HEK293 (cell line): ENCODE measurements at regions not wholly inside any gene's neighbourhood (a gene's known extent, or its start where the extent isn't known, plus 50 kb on each side); places are given as distances from the start of the nearest gene placed in this dataset.

Experiments used
- CTCF ChIA-PET: fragments of 350-600 bp; formaldehyde crosslinking; extraction: SDS; loops from one replicate; lab custom pipeline; 2021; ENCODE audit warnings: antibody characterized with exemption; lab: Yijun Ruan, JAX
- POLR2A ChIA-PET: fragments of 300-600 bp; formaldehyde crosslinking; extraction: SDS; loops from one replicate; lab custom pipeline; 2020; ENCODE audit warnings: antibody characterized with exemption, inconsistent platforms; lab: Yijun Ruan, JAX
- H3K27ac ChIP-seq: fragments of 200-500 bp; sonication (Bioruptor generic); 2 replicates; pipeline ENCODE4 v1.5.1; 2014; ENCODE audit warnings: low read depth, low read length, control low read depth, inconsistent platforms; ENCODE audit errors: extremely low read depth
- H3K36me3 ChIP-seq, 2 experiments: fragments of 200-500 bp in 1 of 2; sonication (Bioruptor generic) in 1 of 2; 1 replicate in 1 of 2; 2 replicates in 1 of 2; pipeline ENCODE4 v1.5.1; 2014 to 2017; ENCODE audit warnings: inconsistent platforms in 2 of 2, low read length in 2 of 2; ENCODE audit not compliant: control insufficient read depth in 2 of 2, insufficient read depth in 1 of 2
- H3K4me1 ChIP-seq: fragments of 200-500 bp; sonication (Bioruptor generic); 2 replicates; pipeline ENCODE4 v1.5.1; 2014; ENCODE audit warnings: mild to moderate bottlenecking, low read length, inconsistent platforms; ENCODE audit not compliant: control insufficient read depth, insufficient read depth
- H3K4me3 ChIP-seq: 2 replicates; pipeline ENCODE4 v1.5.1; 2011; ENCODE audit warnings: low read depth, mild to moderate bottlenecking, control low read depth, low read length, moderate library complexity
- H3K9me3 ChIP-seq: fragments of 200-500 bp; sonication (Bioruptor generic); 2 replicates; pipeline ENCODE4 v1.5.1; 2014; ENCODE audit warnings: low read depth, low read length, inconsistent platforms; ENCODE audit not compliant: control insufficient read depth, insufficient read depth
- BCL6B ChIP-seq: fragments of 450-650 bp; formaldehyde crosslinking; IDR thresholded peaks from 2 replicates; pipeline ENCODE4 v1.5.1; 2017; ENCODE audit warnings: missing biosample characterization, missing genetic modification characterization
- EGR2 ChIP-seq: fragments of 450-650 bp; formaldehyde crosslinking; IDR thresholded peaks from 2 replicates; pipeline ENCODE4 v1.5.1; 2016; ENCODE audit warnings: low read depth, missing biosample characterization, missing genetic modification characterization
- ELK4 ChIP-seq: IDR thresholded peaks from 2 replicates; pipeline ENCODE4 v1.6.1; 2011; ENCODE audit warnings: mild to moderate bottlenecking, low read depth, low read length, borderline replicate concordance
- HIC1 ChIP-seq: fragments of 450-650 bp; formaldehyde crosslinking; IDR thresholded peaks from 2 replicates; pipeline ENCODE4 v1.5.1; 2016; ENCODE audit warnings: missing biosample characterization, missing genetic modification characterization
- KLF10 ChIP-seq: fragments of 450-650 bp; IDR thresholded peaks from 2 replicates; pipeline ENCODE4 v1.5.1; 2018; ENCODE audit warnings: missing biosample characterization, mild to moderate bottlenecking, missing genetic modification characterization
- KLF17 ChIP-seq: fragments of 450-650 bp; formaldehyde crosslinking; IDR thresholded peaks from 2 replicates; pipeline ENCODE4 v1.5.1; 2016; ENCODE audit warnings: missing biosample characterization, missing genetic modification characterization
- KLF8 ChIP-seq: fragments of 450-650 bp; formaldehyde crosslinking; IDR thresholded peaks from 2 replicates; pipeline ENCODE4 v1.5.1; 2016; ENCODE audit warnings: missing biosample characterization, missing genetic modification characterization
- MYNN ChIP-seq: fragments of 450-650 bp; formaldehyde crosslinking; IDR thresholded peaks from 2 replicates; pipeline ENCODE4 v1.5.1; 2016; ENCODE audit warnings: missing biosample characterization, missing genetic modification characterization, borderline replicate concordance
- ZNF223 ChIP-seq: fragments of 450-650 bp; formaldehyde crosslinking; IDR thresholded peaks from 2 replicates; pipeline ENCODE4 v1.5.1; 2016; ENCODE audit warnings: missing biosample characterization, missing genetic modification characterization
- ZNF292 ChIP-seq: fragments of 450-650 bp; formaldehyde crosslinking; IDR thresholded peaks from 2 replicates; pipeline ENCODE4 v1.5.1; 2016; ENCODE audit warnings: low read depth, missing biosample characterization, missing genetic modification characterization, borderline replicate concordance
- ZNF341 ChIP-seq: fragments of 450-650 bp; formaldehyde crosslinking; IDR thresholded peaks from 2 replicates; pipeline ENCODE4; 2016; ENCODE audit warnings: low read depth, missing biosample characterization, missing genetic modification characterization
- ZNF350 ChIP-seq: fragments of 450-650 bp; formaldehyde crosslinking; IDR thresholded peaks from 2 replicates; pipeline ENCODE4 v1.5.0; 2017; ENCODE audit warnings: missing biosample characterization, mild to moderate bottlenecking, missing genetic modification characterization
- ZNF354C ChIP-seq: fragments of 450-650 bp; formaldehyde crosslinking; IDR thresholded peaks from 2 replicates; pipeline ENCODE4 v1.5.1; 2016; ENCODE audit warnings: missing biosample characterization, missing genetic modification characterization, low read depth, borderline replicate concordance
- ZNF366 ChIP-seq: fragments of 450-650 bp; formaldehyde crosslinking; conservative IDR thresholded peaks from 2 replicates; pipeline ENCODE4 v1.5.1; 2016; ENCODE audit warnings: missing biosample characterization, missing genetic modification characterization
- ZNF426 ChIP-seq: fragments of 450-650 bp; formaldehyde crosslinking; IDR thresholded peaks from 2 replicates; pipeline ENCODE4 v1.5.1; 2017; ENCODE audit warnings: missing biosample characterization, missing genetic modification characterization, mild to moderate bottlenecking, inconsistent platforms, moderate library complexity
- ZNF433 ChIP-seq: fragments of 450-650 bp; formaldehyde crosslinking; IDR thresholded peaks from 2 replicates; pipeline ENCODE4 v1.5.1; 2016; ENCODE audit warnings: missing biosample characterization, missing genetic modification characterization, low read depth
- ZNF501 ChIP-seq: fragments of 450-650 bp; formaldehyde crosslinking; IDR thresholded peaks from 2 replicates; pipeline ENCODE4 v1.5.1; 2016; ENCODE audit warnings: missing biosample characterization, missing genetic modification characterization
- ZNF513 ChIP-seq: fragments of 450-650 bp; IDR thresholded peaks from 2 replicates; pipeline ENCODE4 v1.5.1; 2018; ENCODE audit warnings: missing biosample characterization, missing genetic modification characterization
- ZNF692 ChIP-seq: fragments of 450-650 bp; formaldehyde crosslinking; IDR thresholded peaks from 2 replicates; pipeline ENCODE4 v1.5.1; 2016; ENCODE audit warnings: missing biosample characterization, missing genetic modification characterization
- ZNF747 ChIP-seq: fragments of 450-650 bp; formaldehyde crosslinking; IDR thresholded peaks from 2 replicates; pipeline ENCODE4 v1.5.1; 2016; ENCODE audit warnings: missing biosample characterization, missing genetic modification characterization

GRCh38 chr7:46115410-46115809, 194.3 kb upstream of the IGFBP3 start (continued):
- no peak for TF ChIP-seq BCL6B (tag by site-specific recombination)

GRCh38 chr7:46109437-46109836, 188.4 kb upstream of the IGFBP3 start:
- no peak overlapping the region for H3K27ac ChIP-seq
- H3K36me3 ChIP-seq, result no peaks in the 10 kb centered on the region
- TF ChIP-seq ZNF747 (no peak), ZNF341 (tag by site-specific recombination) (no peak)
- no peak overlapping the region for H3K4me3 ChIP-seq
- H3K9me3 ChIP-seq, result no peaks in the 10 kb centered on the region
- POLR2A ChIA-PET, result no interaction called here
- H3K4me1 ChIP-seq, result no peaks in the 10 kb centered on the region
- CTCF ChIA-PET, result interaction anchor here (0.6 to 1.2 kb wide), 2 partner anchors 991 to 1533 kb away, joined by 3 to 4 read pairs; no protein-coding TSS in a partner anchor

- no peak for TF ChIP-seq KLF17 (tag by site-specific recombination)
- no peak for TF ChIP-seq HIC1 (tag by site-specific recombination)
- no peak for TF ChIP-seq ZNF223
- no peak for TF ChIP-seq ZNF501
- TF ChIP-seq EGR2 (tag by site-specific recombination), result no peak
- no peak for TF ChIP-seq ZNF692 (tag by site-specific recombination)
- no peak for TF ChIP-seq ZNF292 (tag by site-specific recombination)
- no peak for TF ChIP-seq ZNF426 (tag by site-specific recombination)
- no peak for TF ChIP-seq ELK4
- TF ChIP-seq KLF10 (tag by site-specific recombination), result no peak
- TF ChIP-seq MYNN, result no peak
- TF ChIP-seq ZNF350 (tag by site-specific recombination), result no peak
- no peak for TF ChIP-seq KLF8 (tag by site-specific recombination)
- no peak for TF ChIP-seq ZNF354C
- no peak for TF ChIP-seq ZNF513 (tag by site-specific recombination)
- TF ChIP-seq ZNF366, result no peak
- no peak for TF ChIP-seq ZNF433
These were observed 187.2 kb upstream of the IGFBP3 start for GRCh38 chr7:46108272-46108671.

More at GRCh38 chr7:46108272-46108671, 187.2 kb upstream of the IGFBP3 start:
- Histone ChIP-seq H3K36me3 (no peaks in the 10 kb centered on the region), H3K9me3 (no peaks in the 10 kb centered on the region), H3K4me1 (no peaks in the 10 kb centered on the region), H3K27ac (no peak overlapping the region), H3K4me3 (no peak overlapping the region)
- ChIA-PET CTCF (no interaction called here), POLR2A (no interaction called here)
